ENCODE measurements at regions not wholly inside any gene's neighbourhood (a gene's known extent, or its start where the extent isn't known, plus 50 kb on each side); places are given as distances from the start of the nearest gene placed in this dataset.

GRCh38 chr2:53610260-53610659, 157.3 kb upstream of the CHAC2 start:
- no peak for DNase-seq (ENCODE audit: low spot score)
- no TSS peak for BruUV-seq (replicated peaks)
- no peak overlapping the region for H3K4me3 ChIP-seq (ENCODE audit: low read depth, low read length, poor library complexity, severe bottlenecking)
- peaks cover 4% of the 10 kb centered on the region for H3K27me3 ChIP-seq (replicated peaks; ENCODE audit: insufficient read depth, low read depth, low read length, poor library complexity)
- H3K4me1 ChIP-seq (ENCODE audit: insufficient read depth, low read length, poor library complexity, severe bottlenecking), result no peaks in the 10 kb centered on the region
- no peak for TF ChIP-seq CTCF (conservative IDR thresholded peaks at IDR 0.05; ENCODE audit: low read depth, low read length)
- TF ChIP-seq EZH2 (IDR thresholded peaks at IDR 0.05; ENCODE audit: borderline replicate concordance, low read depth, low read length, poor library complexity, severe bottlenecking), result no peak
- no peak overlapping the region for H3K27ac ChIP-seq (ENCODE audit: low read depth, low read length, poor library complexity, severe bottlenecking)
- intact Hi-C loops (cut with micrococcal nuclease; ENCODE audit: unreplicated experiment), result no loop called here
- CTCF ChIA-PET, result no interaction called here
- POLR2A ChIA-PET (ENCODE audit: low non-redundant PET), result no interaction called here
- no peaks in the 10 kb centered on the region for H3K36me3 ChIP-seq (ENCODE audit: insufficient read depth, low read length, poor library complexity, severe bottlenecking)
- H3K9me3 ChIP-seq (ENCODE audit: low read depth, low read length, poor library complexity, severe bottlenecking), result no peaks in the 10 kb centered on the region

- no peak for TF ChIP-seq CTCF (conservative IDR thresholded peaks at IDR 0.05; ENCODE audit: low read depth, low read length)
- no peak for TF ChIP-seq EZH2 (IDR thresholded peaks at IDR 0.05; ENCODE audit: borderline replicate concordance, low read depth, low read length, poor library complexity, severe bottlenecking)
- H3K27me3 ChIP-seq (replicated peaks; ENCODE audit: insufficient read depth, low read depth, low read length, poor library complexity), result peaks cover 4% of the 10 kb centered on the region
- intact Hi-C loops (cut with micrococcal nuclease; ENCODE audit: unreplicated experiment), result no loop called here
- no TSS peak for BruUV-seq (replicated peaks)
- H3K4me1 ChIP-seq (ENCODE audit: insufficient read depth, low read length, poor library complexity, severe bottlenecking), result no peaks in the 10 kb centered on the region
- POLR2A ChIA-PET (ENCODE audit: low non-redundant PET), result no interaction called here
- no peak overlapping the region for H3K4me3 ChIP-seq (ENCODE audit: low read depth, low read length, poor library complexity, severe bottlenecking)
- no peak overlapping the region for H3K27ac ChIP-seq (ENCODE audit: low read depth, low read length, poor library complexity, severe bottlenecking)
- CTCF ChIA-PET, result no interaction called here
- no peak for DNase-seq (ENCODE audit: low spot score)
- H3K36me3 ChIP-seq (ENCODE audit: insufficient read depth, low read length, poor library complexity, severe bottlenecking), result no peaks in the 10 kb centered on the region
- no peaks in the 10 kb centered on the region for H3K9me3 ChIP-seq (ENCODE audit: low read depth, low read length, poor library complexity, severe bottlenecking)
Measured at GRCh38 chr2:53609551-53609950, 158.1 kb upstream of the CHAC2 start.

- ChIA-PET CTCF (no interaction called here), POLR2A (ENCODE audit: low non-redundant PET) (no interaction called here)
- no peaks in the 10 kb centered on the region for H3K9me3 ChIP-seq (ENCODE audit: low read depth, low read length, poor library complexity, severe bottlenecking)
- H3K4me1 ChIP-seq (ENCODE audit: insufficient read depth, low read length, poor library complexity, severe bottlenecking), result no peaks in the 10 kb centered on the region
- no TSS peak for BruUV-seq (replicated peaks)
- H3K36me3 ChIP-seq (ENCODE audit: insufficient read depth, low read length, poor library complexity, severe bottlenecking), result no peaks in the 10 kb centered on the region
- no peak for DNase-seq (ENCODE audit: low spot score)
- peaks cover 4% of the 10 kb centered on the region for H3K27me3 ChIP-seq (replicated peaks; ENCODE audit: insufficient read depth, low read depth, low read length, poor library complexity)
- no peak overlapping the region for H3K4me3 ChIP-seq (ENCODE audit: low read depth, low read length, poor library complexity, severe bottlenecking)
- intact Hi-C loops (cut with micrococcal nuclease; ENCODE audit: unreplicated experiment), result no loop called here
- TF ChIP-seq CTCF (conservative IDR thresholded peaks at IDR 0.05; ENCODE audit: low read depth, low read length) (no peak), EZH2 (IDR thresholded peaks at IDR 0.05; ENCODE audit: borderline replicate concordance, low read depth, low read length, poor library complexity, severe bottlenecking) (no peak)
- no peak overlapping the region for H3K27ac ChIP-seq (ENCODE audit: low read depth, low read length, poor library complexity, severe bottlenecking)
Measured at GRCh38 chr2:53608293-53608692, 159.3 kb upstream of the CHAC2 start.
